ENCODE measurements at regions not wholly inside any gene's neighbourhood (a gene's known extent, or its start where the extent isn't known, plus 50 kb on each side); places are given as distances from the start of the nearest gene placed in this dataset.

DNA sequence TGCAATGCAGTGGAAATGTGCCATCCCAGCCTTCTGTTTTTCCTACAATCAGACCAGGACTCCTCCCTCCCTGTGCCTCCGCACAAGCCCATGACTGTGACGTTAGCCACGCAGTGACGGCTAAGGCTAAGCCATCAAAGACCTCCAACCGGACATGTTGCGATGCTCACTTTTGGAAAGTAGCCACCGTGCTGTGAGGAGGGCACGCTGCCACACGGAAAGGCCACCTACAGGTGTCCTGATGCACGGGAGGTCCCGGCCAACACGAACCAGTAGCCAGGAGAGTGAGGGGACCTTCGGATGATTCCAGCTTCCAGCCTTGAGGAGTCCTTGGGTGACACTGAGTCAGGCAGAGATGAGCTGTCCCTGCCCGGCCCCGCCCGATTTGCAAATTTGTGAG is 53.9 kb downstream of the FOXL1 start:
- ATAC-seq (no peak), DNase-seq (ENCODE audit: missing footprints) (no peak)
- intact Hi-C loops (cut with DNase I), result no loop called here

GRCh38 chr16:86632944-86633343 is 54.6 kb downstream of the FOXL1 start:
- intact Hi-C loops (cut with DNase I), result no loop called here
- no peak for ATAC-seq

DNA sequence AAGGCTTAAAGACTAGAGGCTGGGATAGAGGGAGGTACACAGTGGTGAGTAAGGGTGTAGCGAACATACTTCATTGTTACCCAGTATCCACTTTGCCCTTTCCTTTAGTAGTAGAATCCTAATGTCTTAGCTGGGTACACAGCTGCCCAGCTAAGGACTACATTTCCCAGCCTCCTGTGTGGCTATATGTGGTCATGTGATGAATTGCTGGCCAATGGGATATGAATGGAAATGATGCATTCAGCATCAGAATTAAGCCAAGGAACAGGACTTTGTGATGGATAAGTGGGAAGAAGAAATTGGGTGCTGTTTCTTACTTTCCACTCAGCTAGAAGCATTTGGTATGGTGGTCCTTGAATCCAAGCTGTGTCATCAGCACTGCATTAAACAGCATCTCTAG is 55.9 kb downstream of the FOXL1 start:
- DNase-seq (ENCODE audit: missing footprints) (no peak), ATAC-seq (no peak)
- intact Hi-C loops (cut with DNase I), result no loop called here

More at GRCh38 chr16:86632944-86633343, 54.6 kb downstream of the FOXL1 start:
- no peak for DNase-seq (ENCODE audit: missing footprints)

DNA sequence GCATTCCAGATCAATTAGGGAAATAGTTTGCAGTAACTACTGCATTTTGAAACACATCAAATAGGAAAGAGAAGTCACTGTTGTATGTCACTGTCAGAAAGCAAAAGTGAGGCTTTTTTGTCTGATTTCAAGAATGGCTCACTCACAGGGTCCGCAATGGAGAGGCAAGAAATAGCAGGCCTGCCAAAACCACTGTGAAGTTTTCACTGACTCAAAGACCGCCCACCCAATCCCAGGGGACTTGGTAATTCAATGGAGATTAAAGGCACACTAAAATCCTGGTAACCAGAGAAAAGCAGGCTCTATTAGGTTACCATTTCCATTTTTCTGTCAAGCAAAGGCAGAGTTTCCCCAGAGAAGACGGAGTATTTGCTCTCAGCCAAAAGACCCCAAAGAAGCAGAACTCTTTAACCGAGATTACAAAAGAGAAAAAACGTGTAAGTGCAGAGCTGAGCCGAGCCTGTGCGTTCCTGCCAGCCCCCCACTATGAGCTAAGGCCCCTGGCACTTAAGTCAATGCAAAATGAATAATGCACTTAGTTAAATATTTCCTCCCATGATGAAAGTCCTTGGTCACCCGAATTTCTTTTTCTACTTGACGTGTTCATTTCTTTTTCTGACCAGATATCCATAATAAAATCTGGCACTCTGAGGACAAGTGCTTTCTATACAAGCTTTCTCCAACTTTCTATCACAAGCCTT is 57.0 kb downstream of the FOXL1 start:
- intact Hi-C loops (cut with DNase I), result no loop called here
- ATAC-seq (no peak), DNase-seq (ENCODE audit: missing footprints) (no peak)

GRCh38 chr16:86635926-86636325 is 57.6 kb downstream of the FOXL1 start:
- no peak for DNase-seq (ENCODE audit: missing footprints)
- no peak for ATAC-seq
- intact Hi-C loops (cut with DNase I), result no loop called here

GRCh38 chr16:86637744-86638143 is 59.4 kb downstream of the FOXL1 start:
- DNase-seq (ENCODE audit: missing footprints), result no peak
- intact Hi-C loops (cut with DNase I), result no loop called here
- no peak for ATAC-seq

DNA sequence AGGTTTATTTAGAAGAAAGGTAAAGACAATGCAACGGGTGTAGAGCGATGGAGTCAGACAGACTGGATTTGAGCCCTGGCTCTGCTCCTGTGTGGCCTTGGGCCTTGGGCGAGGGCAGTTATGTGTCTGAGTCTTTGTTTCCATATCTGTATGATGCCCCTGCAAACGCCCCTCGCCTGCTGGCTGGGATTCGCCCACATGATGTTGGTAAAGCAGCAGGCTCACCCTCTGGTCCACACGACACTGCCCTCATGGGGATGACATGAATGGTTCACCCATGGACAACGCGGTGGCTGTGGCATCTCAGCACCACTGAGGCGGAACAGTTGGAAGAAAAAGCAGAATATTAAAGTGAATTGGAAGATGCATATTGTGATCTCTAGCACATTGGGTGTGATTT is 60.3 kb downstream of the FOXL1 start:
- ATAC-seq, result no peak
- intact Hi-C loops (cut with DNase I), result no loop called here

DNA sequence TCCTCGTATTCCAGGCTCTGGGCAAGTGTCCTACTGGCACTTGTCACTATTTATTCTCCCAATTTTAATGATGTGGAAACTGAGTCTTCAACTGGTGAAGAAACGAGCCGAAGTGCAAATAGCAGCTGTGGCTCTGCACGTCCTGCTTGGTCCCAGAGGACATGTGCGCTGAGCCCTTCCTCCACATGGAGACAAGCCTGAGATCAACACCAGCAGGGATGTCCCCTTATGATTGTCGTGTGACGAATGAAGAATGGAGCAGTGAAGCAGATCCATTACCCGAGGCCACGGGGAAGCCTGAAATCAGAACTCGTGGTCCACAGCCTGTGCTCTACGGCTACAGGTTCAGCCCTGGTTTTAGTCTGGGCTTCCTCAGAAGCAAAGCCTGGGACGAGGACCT is 61.0 kb downstream of the FOXL1 start:
- intact Hi-C loops (cut with DNase I), result no loop called here
- ATAC-seq (peak; percentile 26), DNase-seq (ENCODE audit: missing footprints) (no peak)

More for the DNA sequence above, 60.3 kb downstream of the FOXL1 start:
- DNase-seq (ENCODE audit: missing footprints), result no peak

DNA sequence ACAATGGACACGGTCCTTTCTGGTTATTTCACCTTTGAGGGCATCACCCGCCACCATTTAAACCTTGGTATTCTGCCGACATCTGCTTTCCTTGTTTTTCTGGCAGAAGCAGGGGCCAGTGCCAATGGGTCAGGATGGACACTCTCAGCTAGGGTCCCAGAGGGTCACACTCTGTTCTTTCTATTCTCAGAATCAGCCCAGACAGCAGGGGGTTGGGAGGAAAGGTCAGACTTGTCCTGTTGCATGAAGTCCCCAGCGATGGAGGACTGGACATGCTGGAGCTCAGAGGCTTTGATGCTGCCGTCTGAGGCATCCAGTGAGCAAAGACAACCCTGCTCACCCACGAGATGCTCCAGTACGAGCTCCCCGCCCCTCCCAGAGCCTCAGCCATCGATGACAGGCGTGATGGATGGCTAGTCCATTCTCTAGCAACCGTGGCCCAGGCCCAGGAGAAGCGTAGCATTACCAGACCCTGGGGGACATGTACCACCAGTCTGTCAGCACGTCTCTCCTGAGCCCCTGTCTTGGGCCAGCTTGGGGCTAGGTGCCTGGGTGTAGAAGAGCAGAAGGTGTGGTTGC is 62.0 kb downstream of the FOXL1 start:
- intact Hi-C loops (cut with DNase I), result no loop called here
- DNase-seq (ENCODE audit: missing footprints), result no peak

DNA sequence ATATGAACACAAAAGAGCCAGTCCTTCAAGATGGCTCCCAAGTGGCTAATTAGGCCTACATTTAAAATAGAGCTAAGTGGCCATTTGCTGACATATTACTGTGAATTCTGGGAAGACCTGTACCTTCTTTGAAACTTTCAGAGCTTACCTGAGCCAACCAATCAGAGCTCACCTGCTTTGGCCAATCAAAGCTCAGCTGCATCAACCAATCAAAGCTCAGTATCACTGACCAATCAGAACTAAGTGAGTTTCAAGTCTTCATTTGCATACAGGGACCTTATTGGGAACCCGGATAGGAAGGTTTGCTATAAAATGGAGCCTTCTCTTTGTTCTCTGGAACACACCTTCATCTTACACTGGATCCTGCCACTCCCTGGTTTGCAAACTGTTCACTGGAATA is 63.7 kb downstream of the FOXL1 start:
- intact Hi-C loops (cut with DNase I), result no loop called here
- DNase-seq (ENCODE audit: missing footprints), result no peak
- ATAC-seq, result no peak

More for the DNA sequence above, 62.0 kb downstream of the FOXL1 start:
- ATAC-seq, result peak; percentile 41

- no peak for ATAC-seq
- DNase-seq (ENCODE audit: missing footprints), result no peak
- intact Hi-C loops (cut with DNase I), result no loop called here
Measured at GRCh38 chr16:86643671-86644070, 65.3 kb downstream of the FOXL1 start.

GRCh38 chr16:86647561-86647960 is 69.2 kb downstream of the FOXL1 start:
- intact Hi-C loops (cut with DNase I), result no loop called here
- ATAC-seq (no peak), DNase-seq (ENCODE audit: missing footprints) (no peak)

DNA sequence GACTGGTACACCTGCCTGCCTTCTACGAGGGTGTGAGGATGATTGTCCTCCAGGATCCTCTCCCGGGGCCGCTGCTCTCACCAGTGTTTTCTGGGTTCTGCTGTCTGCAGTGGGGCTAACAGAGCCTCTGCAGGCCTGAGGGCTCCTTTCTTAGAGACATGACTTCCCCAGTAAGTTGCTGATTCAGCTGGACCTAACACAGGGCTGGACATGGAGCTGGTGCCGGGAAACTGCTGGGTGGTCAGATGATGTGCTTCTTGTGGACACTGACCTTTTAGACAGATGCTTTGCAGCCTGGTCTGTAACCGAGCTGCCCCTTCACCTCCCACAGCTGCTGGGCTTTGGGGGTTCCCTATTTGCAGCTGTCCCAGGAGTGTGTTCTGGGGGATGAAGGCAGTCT is 71.5 kb downstream of the FOXL1 start:
- intact Hi-C loops (cut with DNase I), result no loop called here
- ATAC-seq (no peak), DNase-seq (ENCODE audit: missing footprints) (no peak)

DNA sequence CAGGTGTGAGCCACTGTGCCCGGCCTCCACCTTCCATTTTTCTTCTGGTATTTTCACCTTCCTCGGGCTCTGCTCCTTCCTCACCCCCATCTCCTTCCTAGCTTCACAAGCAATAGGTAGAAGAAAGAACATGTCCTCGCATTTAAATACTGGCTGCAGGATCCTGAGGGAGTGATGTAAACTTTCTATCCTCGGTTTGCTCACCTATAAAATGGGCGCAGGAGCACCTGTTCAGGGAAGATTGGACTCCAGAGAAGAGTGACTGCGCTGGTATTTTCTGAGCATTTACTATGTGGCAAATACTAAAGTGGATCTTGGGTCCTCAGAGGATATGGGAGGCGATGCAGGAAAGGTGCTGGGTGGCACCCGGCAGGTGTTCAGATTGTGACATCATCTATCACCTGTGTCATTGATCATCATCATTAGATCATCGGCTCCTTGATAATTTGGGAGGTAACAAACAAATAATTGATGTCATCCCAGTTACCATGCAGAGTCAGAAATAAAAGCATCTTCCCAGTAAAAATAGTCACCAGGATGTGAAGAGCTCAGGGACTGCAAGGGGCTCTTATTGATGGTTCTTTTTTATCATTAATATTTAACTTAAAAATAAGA is 72.8 kb downstream of the FOXL1 start:
- intact Hi-C loops (cut with DNase I), result no loop called here
- DNase-seq (ENCODE audit: missing footprints) (no peak), ATAC-seq (no peak)

- no peak for DNase-seq (ENCODE audit: missing footprints)
- no peak for ATAC-seq
- intact Hi-C loops (cut with DNase I), result no loop called here
Measured at GRCh38 chr16:86651823-86652222, 73.5 kb downstream of the FOXL1 start.

- ATAC-seq (peak; percentile 84), DNase-seq (ENCODE audit: missing footprints) (no peak)
- intact Hi-C loops (cut with DNase I), result no loop called here
Measured at GRCh38 chr16:86653285-86654006, 75.1 kb downstream of the FOXL1 start.

- DNase-seq (ENCODE audit: missing footprints) (no peak), ATAC-seq (no peak)
- intact Hi-C loops (cut with DNase I), result no loop called here
Measured at GRCh38 chr16:86657972-86658371, 79.6 kb downstream of the FOXL1 start.

GRCh38 chr16:86660623-86661022 is 82.3 kb downstream of the FOXL1 start:
- no peak for ATAC-seq
- intact Hi-C loops (cut with DNase I), result no loop called here
- no peak for DNase-seq (ENCODE audit: missing footprints)

- intact Hi-C loops (cut with DNase I), result no loop called here
- DNase-seq (ENCODE audit: missing footprints) (no peak), ATAC-seq (no peak)
Measured at GRCh38 chr16:86661706-86662105, 83.4 kb downstream of the FOXL1 start.

- intact Hi-C loops (cut with DNase I), result no loop called here
- ATAC-seq (no peak), DNase-seq (ENCODE audit: missing footprints) (no peak)
Measured at GRCh38 chr16:86662195-86662594, 83.8 kb downstream of the FOXL1 start.

Measured in Right ventricle myocardium inferior (tissue), 1 donor.